Stimulated activated naive CD8-positive, alpha-beta T cell treated with anti-CD3 and anti-CD28 coated beads, Interleukin-15, Interleukin-2, amounts not matched to agents 100 U/mL and 50 U/mL, for 24 hours (primary cell): ENCODE measurements at regions not wholly inside any gene's neighbourhood (a gene's known extent, or its start where the extent isn't known, plus 50 kb on each side); places are given as distances from the start of the nearest gene placed in this dataset.
"Not testable (repeated sequence)": the region's sequence is repeated elsewhere in the genome, so short reads cannot be mapped to it uniquely, and the experiment has no call there.

Experiments
- ATAC-seq: fragments of 150-1000 bp; cut with Tn5 transposase; one replicate; pipeline ENCODE4 v1.10.0; 2021
- DNase-seq: peaks from one replicate; pipeline ENCODE4 v3.0.0; 2021

GRCh38 chr22:11131178-11131577, 4396.8 kb upstream of the OR11H1 start:
- peak; percentile 0 for DNase-seq
- not testable (repeated sequence) for ATAC-seq
